ENCODE measurements at regions not wholly inside any gene's neighbourhood (a gene's known extent, or its start where the extent isn't known, plus 50 kb on each side); places are given as distances from the start of the nearest gene placed in this dataset.

DNA sequence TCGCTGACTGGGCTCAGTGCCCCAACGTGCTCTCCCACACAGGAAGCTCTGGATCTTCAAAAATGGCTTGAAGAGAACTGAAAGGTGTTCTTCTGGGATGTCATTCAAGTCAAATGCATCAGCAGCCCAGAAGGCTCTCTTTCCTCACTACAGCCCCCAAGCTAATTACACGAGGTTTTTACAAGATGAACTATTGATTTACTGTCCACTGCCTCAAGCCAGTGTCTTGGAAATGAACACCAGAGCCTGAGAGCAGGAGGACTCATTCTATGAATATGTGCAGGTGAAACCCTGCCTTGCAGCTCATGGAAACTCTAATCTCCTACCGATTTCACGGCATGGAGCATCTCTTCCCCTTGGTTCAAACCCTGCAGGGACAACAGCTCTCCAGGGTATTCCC, 98.9 kb upstream of the CST7 start:
- Histone ChIP-seq H3K36me3 (ENCODE audit: control insufficient read depth in 2 of 2, insufficient read depth in 1 of 2, low read length in 2 of 2) (no peaks in the 10 kb centered on the region), H3K4me3 (ENCODE audit: low read depth, low read length) (no peak overlapping the region), H3K4me1 (ENCODE audit: control insufficient read depth, insufficient read depth, low read length) (no peaks in the 10 kb centered on the region), H3K27ac (ENCODE audit: extremely low read depth, low read depth, low read length) (no peak overlapping the region), H3K9me3 (ENCODE audit: control insufficient read depth, insufficient read depth, low read depth, low read length) (no peaks in the 10 kb centered on the region)
- CTCF ChIA-PET: interaction anchor here (0.5 kb wide), 1 partner anchor 161 kb away, joined by 3 read pairs; no protein-coding TSS in a partner anchor
- POLR2A ChIA-PET: no interaction called here
- TF ChIP-seq ZNF394 (tag by site-specific recombination; IDR thresholded peaks at IDR 0.05; ENCODE audit: borderline replicate concordance) (no peak), ZNF324 (tag by site-specific recombination; IDR thresholded peaks at IDR 0.05) (no peak), KLF17 (tag by site-specific recombination; IDR thresholded peaks at IDR 0.05) (no peak), ZSCAN23 (tag by site-specific recombination; IDR thresholded peaks at IDR 0.05) (no peak)
- TF ChIP-seq, protein P1, sequence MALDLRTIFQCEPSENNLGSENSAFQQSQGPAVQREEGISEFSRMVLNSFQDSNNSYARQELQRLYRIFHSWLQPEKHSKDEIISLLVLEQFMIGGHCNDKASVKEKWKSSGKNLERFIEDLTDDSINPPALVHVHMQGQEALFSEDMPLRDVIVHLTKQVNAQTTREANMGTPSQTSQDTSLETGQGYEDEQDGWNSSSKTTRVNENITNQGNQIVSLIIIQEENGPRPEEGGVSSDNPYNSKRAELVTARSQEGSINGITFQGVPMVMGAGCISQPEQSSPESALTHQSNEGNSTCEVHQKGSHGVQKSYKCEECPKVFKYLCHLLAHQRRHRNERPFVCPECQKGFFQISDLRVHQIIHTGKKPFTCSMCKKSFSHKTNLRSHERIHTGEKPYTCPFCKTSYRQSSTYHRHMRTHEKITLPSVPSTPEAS (tag by site-specific recombination; IDR thresholded peaks at IDR 0.05): no peak

DNA sequence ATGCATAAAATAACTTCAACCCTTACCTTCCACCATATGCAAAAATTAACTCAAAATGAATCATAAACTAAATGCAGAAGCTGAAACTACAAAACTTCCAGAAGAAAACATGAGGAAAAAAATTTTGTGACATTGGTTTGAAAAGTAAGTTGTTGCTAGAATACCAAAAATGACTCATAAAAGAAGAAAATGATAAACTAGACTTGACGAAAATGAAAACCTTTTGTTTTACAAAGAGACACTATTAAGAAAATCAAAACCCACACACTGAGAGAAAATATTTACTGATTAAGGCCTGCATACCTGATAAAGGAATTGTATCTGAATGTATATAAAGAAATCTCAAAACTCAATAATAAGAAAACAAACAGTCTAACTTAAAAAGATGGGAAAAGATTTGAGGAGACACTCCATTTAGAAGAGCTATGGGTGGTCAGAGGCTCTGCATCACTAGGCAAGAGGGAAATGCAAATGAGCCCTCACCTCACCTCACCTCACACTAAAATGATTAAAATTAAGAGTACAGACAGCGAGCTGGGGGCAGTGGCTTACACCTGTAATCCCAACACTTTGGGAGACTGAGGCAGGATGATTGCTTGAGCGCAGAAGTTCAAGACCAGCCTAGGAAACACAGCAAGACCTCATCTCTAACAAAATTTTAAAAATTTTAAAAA, 97.6 kb upstream of the CST7 start:
- Histone ChIP-seq H3K4me3 (ENCODE audit: low read depth, low read length) (no peak overlapping the region), H3K27ac (ENCODE audit: extremely low read depth, low read depth, low read length) (no peak overlapping the region), H3K4me1 (ENCODE audit: control insufficient read depth, insufficient read depth, low read length) (no peaks in the 10 kb centered on the region), H3K9me3 (ENCODE audit: control insufficient read depth, insufficient read depth, low read depth, low read length) (no peaks in the 10 kb centered on the region), H3K36me3 (ENCODE audit: control insufficient read depth in 2 of 2, insufficient read depth in 1 of 2, low read length in 2 of 2) (no peaks in the 10 kb centered on the region)
- ChIA-PET POLR2A (no interaction called here), CTCF (interaction anchor here (0.6 to 0.7 kb wide), 2 partner anchors 224 to 230 kb away, joined by 3 to 4 read pairs; no protein-coding TSS in a partner anchor)
- no peak for TF ChIP-seq ZBTB1 (tag by site-specific recombination; IDR thresholded peaks at IDR 0.05)
- no peak for TF ChIP-seq ZNF266 (tag by site-specific recombination; IDR thresholded peaks at IDR 0.05; ENCODE audit: low read depth)
- TF ChIP-seq, protein P2, sequence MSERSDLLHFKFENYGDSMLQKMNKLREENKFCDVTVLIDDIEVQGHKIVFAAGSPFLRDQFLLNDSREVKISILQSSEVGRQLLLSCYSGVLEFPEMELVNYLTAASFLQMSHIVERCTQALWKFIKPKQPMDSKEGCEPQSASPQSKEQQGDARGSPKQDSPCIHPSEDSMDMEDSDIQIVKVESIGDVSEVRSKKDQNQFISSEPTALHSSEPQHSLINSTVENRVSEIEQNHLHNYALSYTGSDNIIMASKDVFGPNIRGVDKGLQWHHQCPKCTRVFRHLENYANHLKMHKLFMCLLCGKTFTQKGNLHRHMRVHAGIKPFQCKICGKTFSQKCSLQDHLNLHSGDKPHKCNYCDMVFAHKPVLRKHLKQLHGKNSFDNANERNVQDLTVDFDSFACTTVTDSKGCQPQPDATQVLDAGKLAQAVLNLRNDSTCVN (tag by site-specific recombination; optimal IDR thresholded peaks at IDR 0.05): no peak
- TF ChIP-seq ATF2 (tag by site-specific recombination; IDR thresholded peaks at IDR 0.05; ENCODE audit: low read depth): no peak
- TF ChIP-seq ZNF791 (tag by site-specific recombination; IDR thresholded peaks at IDR 0.05): no peak
- TF ChIP-seq ZNF221 (tag by site-specific recombination; IDR thresholded peaks at IDR 0.05; ENCODE audit: borderline replicate concordance): no peak
- TF ChIP-seq, protein P3, sequence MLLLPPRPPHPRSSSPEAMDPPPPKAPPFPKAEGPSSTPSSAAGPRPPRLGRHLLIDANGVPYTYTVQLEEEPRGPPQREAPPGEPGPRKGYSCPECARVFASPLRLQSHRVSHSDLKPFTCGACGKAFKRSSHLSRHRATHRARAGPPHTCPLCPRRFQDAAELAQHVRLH (tag by site-specific recombination; IDR thresholded peaks at IDR 0.05): no peak
- no peak for TF ChIP-seq ZSCAN16 (tag by site-specific recombination; IDR thresholded peaks at IDR 0.05)
- TF ChIP-seq TRIM28 (IDR thresholded peaks at IDR 0.05; ENCODE audit: borderline replicate concordance, low read length): no peak
- no peak for TF ChIP-seq ZNF76 (tag by site-specific recombination; IDR thresholded peaks at IDR 0.05; ENCODE audit: borderline replicate concordance, low read depth)
- TF ChIP-seq, protein P4, sequence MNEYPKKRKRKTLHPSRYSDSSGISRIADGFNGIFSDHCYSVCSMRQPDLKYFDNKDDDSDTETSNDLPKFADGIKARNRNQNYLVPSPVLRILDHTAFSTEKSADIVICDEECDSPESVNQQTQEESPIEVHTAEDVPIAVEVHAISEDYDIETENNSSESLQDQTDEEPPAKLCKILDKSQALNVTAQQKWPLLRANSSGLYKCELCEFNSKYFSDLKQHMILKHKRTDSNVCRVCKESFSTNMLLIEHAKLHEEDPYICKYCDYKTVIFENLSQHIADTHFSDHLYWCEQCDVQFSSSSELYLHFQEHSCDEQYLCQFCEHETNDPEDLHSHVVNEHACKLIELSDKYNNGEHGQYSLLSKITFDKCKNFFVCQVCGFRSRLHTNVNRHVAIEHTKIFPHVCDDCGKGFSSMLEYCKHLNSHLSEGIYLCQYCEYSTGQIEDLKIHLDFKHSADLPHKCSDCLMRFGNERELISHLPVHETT (tag by site-specific recombination; IDR thresholded peaks at IDR 0.05): no peak
- no peak for TF ChIP-seq ZNF701 (tag by site-specific recombination; IDR thresholded peaks at IDR 0.05)
- TF ChIP-seq SP2 (tag by site-specific recombination; IDR thresholded peaks at IDR 0.05): no peak
- no peak for TF ChIP-seq ZNF654 (tag by site-specific recombination; IDR thresholded peaks at IDR 0.05; ENCODE audit: low read depth)
- TF ChIP-seq, protein P5, sequence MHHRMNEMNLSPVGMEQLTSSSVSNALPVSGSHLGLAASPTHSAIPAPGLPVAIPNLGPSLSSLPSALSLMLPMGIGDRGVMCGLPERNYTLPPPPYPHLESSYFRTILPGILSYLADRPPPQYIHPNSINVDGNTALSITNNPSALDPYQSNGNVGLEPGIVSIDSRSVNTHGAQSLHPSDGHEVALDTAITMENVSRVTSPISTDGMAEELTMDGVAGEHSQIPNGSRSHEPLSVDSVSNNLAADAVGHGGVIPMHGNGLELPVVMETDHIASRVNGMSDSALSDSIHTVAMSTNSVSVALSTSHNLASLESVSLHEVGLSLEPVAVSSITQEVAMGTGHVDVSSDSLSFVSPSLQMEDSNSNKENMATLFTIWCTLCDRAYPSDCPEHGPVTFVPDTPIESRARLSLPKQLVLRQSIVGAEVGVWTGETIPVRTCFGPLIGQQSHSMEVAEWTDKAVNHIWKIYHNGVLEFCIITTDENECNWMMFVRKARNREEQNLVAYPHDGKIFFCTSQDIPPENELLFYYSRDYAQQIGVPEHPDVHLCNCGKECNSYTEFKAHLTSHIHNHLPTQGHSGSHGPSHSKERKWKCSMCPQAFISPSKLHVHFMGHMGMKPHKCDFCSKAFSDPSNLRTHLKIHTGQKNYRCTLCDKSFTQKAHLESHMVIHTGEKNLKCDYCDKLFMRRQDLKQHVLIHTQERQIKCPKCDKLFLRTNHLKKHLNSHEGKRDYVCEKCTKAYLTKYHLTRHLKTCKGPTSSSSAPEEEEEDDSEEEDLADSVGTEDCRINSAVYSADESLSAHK (tag by site-specific recombination; IDR thresholded peaks at IDR 0.05): no peak
- TF ChIP-seq, protein P6, sequence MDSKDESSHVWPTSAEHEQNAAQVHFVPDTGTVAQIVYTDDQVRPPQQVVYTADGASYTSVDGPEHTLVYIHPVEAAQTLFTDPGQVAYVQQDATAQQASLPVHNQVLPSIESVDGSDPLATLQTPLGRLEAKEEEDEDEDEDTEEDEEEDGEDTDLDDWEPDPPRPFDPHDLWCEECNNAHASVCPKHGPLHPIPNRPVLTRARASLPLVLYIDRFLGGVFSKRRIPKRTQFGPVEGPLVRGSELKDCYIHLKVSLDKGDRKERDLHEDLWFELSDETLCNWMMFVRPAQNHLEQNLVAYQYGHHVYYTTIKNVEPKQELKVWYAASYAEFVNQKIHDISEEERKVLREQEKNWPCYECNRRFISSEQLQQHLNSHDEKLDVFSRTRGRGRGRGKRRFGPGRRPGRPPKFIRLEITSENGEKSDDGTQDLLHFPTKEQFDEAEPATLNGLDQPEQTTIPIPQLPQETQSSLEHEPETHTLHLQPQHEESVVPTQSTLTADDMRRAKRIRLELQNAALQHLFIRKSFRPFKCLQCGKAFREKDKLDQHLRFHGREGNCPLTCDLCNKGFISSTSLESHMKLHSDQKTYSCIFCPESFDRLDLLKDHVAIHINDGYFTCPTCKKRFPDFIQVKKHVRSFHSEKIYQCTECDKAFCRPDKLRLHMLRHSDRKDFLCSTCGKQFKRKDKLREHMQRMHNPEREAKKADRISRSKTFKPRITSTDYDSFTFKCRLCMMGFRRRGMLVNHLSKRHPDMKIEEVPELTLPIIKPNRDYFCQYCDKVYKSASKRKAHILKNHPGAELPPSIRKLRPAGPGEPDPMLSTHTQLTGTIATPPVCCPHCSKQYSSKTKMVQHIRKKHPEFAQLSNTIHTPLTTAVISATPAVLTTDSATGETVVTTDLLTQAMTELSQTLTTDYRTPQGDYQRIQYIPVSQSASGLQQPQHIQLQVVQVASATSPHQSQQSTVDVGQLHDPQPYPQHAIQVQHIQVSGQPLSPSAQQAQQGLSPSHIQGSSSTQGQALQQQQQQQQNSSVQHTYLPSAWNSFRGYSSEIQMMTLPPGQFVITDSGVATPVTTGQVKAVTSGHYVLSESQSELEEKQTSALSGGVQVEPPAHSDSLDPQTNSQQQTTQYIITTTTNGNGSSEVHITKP (tag by site-specific recombination; IDR thresholded peaks at IDR 0.05): no peak
